ENCODE measurements at regions not wholly inside any gene's neighbourhood (a gene's known extent, or its start where the extent isn't known, plus 50 kb on each side); places are given as distances from the start of the nearest gene placed in this dataset.

DNA sequence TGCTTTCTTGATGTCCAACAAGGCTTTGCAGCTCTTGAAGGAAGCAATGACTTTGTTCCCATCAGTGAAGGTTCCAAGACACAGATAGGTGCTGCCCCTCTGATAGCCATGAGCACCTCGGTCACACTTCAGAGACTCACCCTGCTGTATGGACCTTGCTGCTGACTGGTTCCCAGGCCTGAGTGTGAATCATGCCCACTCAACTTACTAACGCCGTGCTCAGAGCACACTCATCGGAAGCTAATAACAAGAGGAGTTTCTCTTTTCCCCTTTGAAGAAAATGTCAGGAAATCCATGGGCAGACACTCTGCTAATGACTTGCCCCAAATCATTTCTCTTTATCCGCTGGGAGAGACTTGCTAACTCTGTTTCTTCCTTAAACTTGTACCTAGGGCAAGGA lies 83.8 kb upstream of the ARL4C start:
- Histone ChIP-seq H3K9me3 (no peaks in the 10 kb centered on the region), H3K27me3 (no peaks in the 10 kb centered on the region), H3K4me3 (no peak overlapping the region), H3K36me3 (no peaks in the 10 kb centered on the region), H3K27ac (no peak overlapping the region), H3K4me1 (no peaks in the 10 kb centered on the region)
- TF ChIP-seq, protein P1, sequence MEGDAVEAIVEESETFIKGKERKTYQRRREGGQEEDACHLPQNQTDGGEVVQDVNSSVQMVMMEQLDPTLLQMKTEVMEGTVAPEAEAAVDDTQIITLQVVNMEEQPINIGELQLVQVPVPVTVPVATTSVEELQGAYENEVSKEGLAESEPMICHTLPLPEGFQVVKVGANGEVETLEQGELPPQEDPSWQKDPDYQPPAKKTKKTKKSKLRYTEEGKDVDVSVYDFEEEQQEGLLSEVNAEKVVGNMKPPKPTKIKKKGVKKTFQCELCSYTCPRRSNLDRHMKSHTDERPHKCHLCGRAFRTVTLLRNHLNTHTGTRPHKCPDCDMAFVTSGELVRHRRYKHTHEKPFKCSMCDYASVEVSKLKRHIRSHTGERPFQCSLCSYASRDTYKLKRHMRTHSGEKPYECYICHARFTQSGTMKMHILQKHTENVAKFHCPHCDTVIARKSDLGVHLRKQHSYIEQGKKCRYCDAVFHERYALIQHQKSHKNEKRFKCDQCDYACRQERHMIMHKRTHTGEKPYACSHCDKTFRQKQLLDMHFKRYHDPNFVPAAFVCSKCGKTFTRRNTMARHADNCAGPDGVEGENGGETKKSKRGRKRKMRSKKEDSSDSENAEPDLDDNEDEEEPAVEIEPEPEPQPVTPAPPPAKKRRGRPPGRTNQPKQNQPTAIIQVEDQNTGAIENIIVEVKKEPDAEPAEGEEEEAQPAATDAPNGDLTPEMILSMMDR (IDR thresholded peaks at IDR 0.05), result no peak
- no peak for DNase-seq (ENCODE audit: low spot score)

DNA sequence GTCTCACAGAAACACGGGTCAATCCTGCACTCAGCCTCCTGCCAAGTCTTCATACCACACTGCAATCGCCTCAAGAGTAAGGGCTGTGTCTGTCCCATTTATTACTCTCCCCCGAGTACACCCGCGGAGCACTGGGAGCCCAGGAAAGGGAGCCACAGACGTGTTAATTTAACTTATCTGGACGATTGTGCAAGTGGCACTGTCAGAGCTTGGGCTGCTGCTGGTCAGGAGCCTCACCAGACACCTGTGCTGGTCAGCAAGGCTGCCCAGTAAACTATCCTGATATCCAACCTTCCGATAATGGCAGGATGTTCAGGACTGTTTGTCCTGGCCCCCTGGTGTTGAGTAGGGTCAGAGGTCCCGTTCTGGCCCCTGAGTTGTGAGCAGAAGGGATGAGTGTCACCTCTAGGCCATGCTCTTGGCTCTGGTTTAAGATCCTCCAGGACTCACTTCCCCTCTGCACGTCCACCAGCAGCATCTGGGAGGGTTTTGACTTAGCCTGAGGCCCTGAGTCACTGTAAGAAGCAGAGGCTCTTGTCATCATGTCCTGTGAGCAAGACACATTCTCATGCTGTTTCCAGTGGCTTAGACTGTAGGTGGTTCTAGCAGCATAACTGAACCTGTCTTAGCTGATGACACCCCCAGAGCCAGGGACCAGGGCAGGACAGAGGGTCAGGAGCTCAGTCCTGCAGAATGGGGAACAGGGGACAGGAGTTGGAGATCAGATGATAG lies 82.5 kb upstream of the ARL4C start:
- Histone ChIP-seq H3K27me3 (no peaks in the 10 kb centered on the region), H3K36me3 (no peaks in the 10 kb centered on the region), H3K27ac (no peak overlapping the region), H3K4me1 (no peaks in the 10 kb centered on the region), H3K9me3 (no peaks in the 10 kb centered on the region), H3K4me3 (no peak overlapping the region)
- TF ChIP-seq, protein P1 (IDR thresholded peaks at IDR 0.05), result no peak
- no peak for DNase-seq (ENCODE audit: low spot score)

DNA sequence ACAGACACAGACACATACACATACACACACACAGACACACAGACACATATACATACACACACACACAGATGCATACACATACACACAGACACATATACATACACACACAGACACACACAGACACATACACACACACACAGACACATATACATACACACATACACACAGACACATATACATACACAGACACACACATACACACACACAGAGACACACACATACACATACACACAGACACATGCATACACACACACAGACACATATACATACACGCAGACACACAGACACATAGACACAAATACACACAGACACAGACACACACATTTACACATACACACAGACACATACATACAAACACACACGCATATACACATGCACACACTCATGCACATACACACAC lies 81.5 kb upstream of the ARL4C start:
- H3K4me3 ChIP-seq, result no peak overlapping the region
- H3K9me3 ChIP-seq, result no peaks in the 10 kb centered on the region
- TF ChIP-seq, protein P1 (IDR thresholded peaks at IDR 0.05), result no peak
- H3K27me3 ChIP-seq, result no peaks in the 10 kb centered on the region
- DNase-seq (ENCODE audit: low spot score), result no peak
- no peaks in the 10 kb centered on the region for H3K36me3 ChIP-seq
- no peak overlapping the region for H3K27ac ChIP-seq
- H3K4me1 ChIP-seq, result no peaks in the 10 kb centered on the region

DNA sequence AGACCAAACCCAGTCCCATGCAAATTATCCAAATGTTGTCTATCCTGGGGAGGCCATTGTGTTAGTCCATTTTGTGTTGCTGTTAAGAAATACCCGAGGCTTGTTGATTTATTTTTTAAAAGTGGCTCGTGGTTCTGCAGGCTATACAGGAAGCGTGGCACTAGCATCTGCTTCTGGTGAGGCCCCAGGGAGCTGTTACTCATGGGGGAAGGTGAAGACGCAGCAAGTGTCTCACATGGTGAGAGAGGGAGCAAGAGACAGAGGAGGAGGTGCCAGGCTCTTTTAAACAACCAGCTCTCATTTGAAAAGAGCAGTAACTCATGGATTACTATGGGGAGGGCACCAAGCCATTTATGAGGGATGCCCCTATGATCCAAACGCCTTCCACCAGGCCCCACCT lies 80.3 kb upstream of the ARL4C start:
- TF ChIP-seq, protein P1 (IDR thresholded peaks at IDR 0.05), result no peak
- Histone ChIP-seq H3K36me3 (no peaks in the 10 kb centered on the region), H3K27me3 (no peaks in the 10 kb centered on the region), H3K9me3 (no peaks in the 10 kb centered on the region), H3K4me1 (no peaks in the 10 kb centered on the region), H3K4me3 (no peak overlapping the region), H3K27ac (no peak overlapping the region)
- DNase-seq (ENCODE audit: low spot score), result no peak

DNA sequence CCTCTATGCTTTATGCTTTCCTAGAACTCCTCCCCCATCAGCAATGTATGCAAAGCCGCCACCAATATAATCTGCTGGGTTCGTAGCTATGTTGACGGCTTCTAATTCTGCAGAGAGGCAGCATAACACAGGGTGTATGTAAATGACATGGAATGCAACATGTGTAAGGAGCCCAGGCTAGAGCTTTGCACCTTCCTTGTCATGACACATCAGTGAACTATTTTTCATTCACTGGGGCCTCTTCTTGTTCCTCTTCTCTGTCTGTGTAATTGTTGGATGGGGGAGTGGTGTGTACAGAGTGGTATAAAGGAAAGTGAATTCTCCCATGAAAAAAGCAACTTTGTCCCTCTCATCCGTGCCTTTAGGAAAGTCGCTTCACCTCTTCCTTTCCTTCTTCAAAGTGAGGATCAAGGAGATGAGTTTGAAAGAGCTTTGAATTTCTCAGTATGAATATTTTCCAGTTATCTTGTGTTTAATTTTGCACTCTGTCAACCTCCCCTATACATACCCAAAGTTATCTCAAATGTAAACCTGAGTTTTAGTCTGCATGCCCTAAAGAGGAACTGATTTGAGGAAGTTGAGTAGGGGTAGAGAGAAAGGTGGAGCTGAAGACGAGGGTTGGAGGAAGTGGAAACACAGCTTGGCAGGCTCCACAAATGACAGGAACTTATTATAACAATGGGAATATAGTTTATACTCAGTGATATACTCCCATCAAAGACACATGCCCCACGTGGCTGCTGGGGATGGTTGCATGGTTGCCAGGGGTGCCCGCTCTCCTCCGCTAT lies 74.9 kb upstream of the ARL4C start:
- H3K9me3 ChIP-seq, result no peaks in the 10 kb centered on the region
- no peaks in the 10 kb centered on the region for H3K27me3 ChIP-seq
- no peaks in the 10 kb centered on the region for H3K4me1 ChIP-seq
- H3K27ac ChIP-seq, result no peak overlapping the region
- no peak for DNase-seq (ENCODE audit: low spot score)
- H3K36me3 ChIP-seq, result no peaks in the 10 kb centered on the region
- TF ChIP-seq, protein P1 (IDR thresholded peaks at IDR 0.05), result no peak
- H3K4me3 ChIP-seq, result no peak overlapping the region

All from right atrium auricular region (tissue), 2 donors.